Vagina (tissue), 2 donors: ENCODE measurements at regions not wholly inside any gene's neighbourhood (a gene's known extent, or its start where the extent isn't known, plus 50 kb on each side); places are given as distances from the start of the nearest gene placed in this dataset.

Experiments used
- CTCF ChIP-seq, 3 experiments: fragments of 450-650 bp in 2 of 3; fragments of 200-600 bp in 1 of 3; sonication (generic) in 1 of 3; IDR thresholded peaks; one replicate each; pipeline ENCODE4 v1.5.1; 2017 to 2019; ENCODE audit warnings: antibody characterized with exemption in 3 of 3, mild to moderate bottlenecking in 2 of 3, moderate library complexity in 2 of 3
- POLR2A ChIP-seq, 2 donors: fragments of 450-650 bp; IDR thresholded peaks; one replicate each; pipeline ENCODE4 v1.6.1; 2017; ENCODE audit warnings: antibody characterized with exemption in 2 of 2, mild to moderate bottlenecking in 2 of 2, moderate library complexity in 2 of 2

DNA sequence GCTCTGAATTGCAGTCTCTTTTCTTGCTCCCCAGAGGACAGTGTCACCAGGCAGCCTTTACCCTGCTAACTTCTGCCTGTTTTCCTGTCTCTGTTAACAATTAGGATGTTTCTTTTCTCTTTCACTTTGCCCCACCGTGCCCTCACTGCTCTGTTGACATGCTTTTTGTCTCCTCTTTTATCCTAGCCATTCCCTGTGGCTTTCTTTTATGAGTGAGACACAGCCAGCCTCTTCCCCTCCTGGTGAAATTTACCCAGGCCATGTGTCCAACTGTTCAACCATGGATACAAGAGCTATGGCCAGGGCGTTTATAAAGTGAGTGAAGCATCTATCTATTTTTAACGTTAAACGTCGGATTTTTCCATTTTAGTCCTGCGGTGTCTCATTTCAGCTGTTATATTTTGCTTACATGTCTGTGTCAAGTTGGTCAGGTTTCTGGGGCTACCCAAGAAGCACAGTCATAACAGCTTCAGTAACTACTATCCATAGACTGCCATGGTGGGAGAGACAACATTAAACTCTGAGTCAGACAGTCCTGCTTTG lies 443.2 kb upstream of the AZI2 start:
- TF ChIP-seq CTCF (IDR thresholded peaks at IDR 0.05) (no peak), POLR2A (IDR thresholded peaks at IDR 0.05) (no peak)
